MM.1S (cell line): ENCODE measurements at regions not wholly inside any gene's neighbourhood (a gene's known extent, or its start where the extent isn't known, plus 50 kb on each side); places are given as distances from the start of the nearest gene placed in this dataset.

Experiments
- DNase-seq: peaks from one replicate; pipeline ENCODE4 v3.0.0-alpha.2; 2015
- H2AFZ ChIP-seq: fragments of 300-600 bp; sonication (generic); 2 replicates; pipeline ENCODE4 v1.6.0; 2016; ENCODE audit warnings: antibody characterized with exemption, low read length
- H3F3A ChIP-seq: fragments of 300-600 bp; sonication (generic); 2 replicates; pipeline ENCODE4 v1.6.1; 2016; ENCODE audit warnings: mild to moderate bottlenecking, antibody characterized with exemption, low read length, moderate library complexity, mixed read lengths; ENCODE audit not compliant: insufficient read depth
- H3K27ac ChIP-seq: fragments of 300-600 bp; sonication (generic); 2 replicates; pipeline ENCODE4 v1.5.1; 2016; ENCODE audit warnings: mild to moderate bottlenecking, low read length
- H3K27me3 ChIP-seq: fragments of 300-600 bp; sonication (generic); replicated peaks from 2 replicates; pipeline ENCODE4 v1.6.0; 2016; ENCODE audit warnings: low read length; ENCODE audit not compliant: insufficient read depth
- H3K36me3 ChIP-seq: fragments of 300-600 bp; sonication (generic); replicated peaks from 2 replicates; pipeline ENCODE4 v1.6.1; 2016; ENCODE audit warnings: mild to moderate bottlenecking, low read length, mixed read lengths; ENCODE audit not compliant: insufficient read depth
- H3K4me1 ChIP-seq: fragments of 300-600 bp; sonication (generic); 2 replicates; pipeline ENCODE4 v1.6.1; 2016; ENCODE audit warnings: low read length, mixed read lengths
- H3K4me2 ChIP-seq: fragments of 300-600 bp; sonication (generic); 2 replicates; pipeline ENCODE4 v1.6.0; 2016; ENCODE audit warnings: low read depth, low read length
- H3K4me3 ChIP-seq: fragments of 300-600 bp; sonication (generic); 2 replicates; pipeline ENCODE4 v1.5.1; 2016; ENCODE audit warnings: low read length, mixed read lengths
- H3K79me2 ChIP-seq: fragments of 300-600 bp; sonication (generic); 2 replicates; pipeline ENCODE4 v1.6.1; 2016; ENCODE audit warnings: mixed run types, low read length, mixed read lengths
- H3K9ac ChIP-seq: fragments of 300-600 bp; sonication (generic); 2 replicates; pipeline ENCODE4 v1.6.1; 2016; ENCODE audit warnings: low read length, mixed read lengths
- H3K9me2 ChIP-seq: fragments of 300-600 bp; sonication (generic); replicated peaks from 2 replicates; pipeline ENCODE4 v1.6.1; 2016; ENCODE audit warnings: mild to moderate bottlenecking, low read length, mixed read lengths; ENCODE audit not compliant: insufficient read depth
- H3K9me3 ChIP-seq: fragments of 300-600 bp; sonication (generic); replicated peaks from 2 replicates; pipeline ENCODE4 v1.6.1; 2016; ENCODE audit warnings: mild to moderate bottlenecking, low read length, mixed read lengths; ENCODE audit not compliant: insufficient read depth
- H4K20me1 ChIP-seq: fragments of 300-600 bp; sonication (generic); 2 replicates; pipeline ENCODE4 v1.6.1; 2016; ENCODE audit warnings: mild to moderate bottlenecking, low read length, moderate library complexity, mixed read lengths; ENCODE audit not compliant: insufficient read depth
- CTCF ChIP-seq: fragments of 300-600 bp; sonication (generic); IDR thresholded peaks from 2 replicates; pipeline ENCODE4 v1.5.1; 2016; ENCODE audit warnings: antibody characterized with exemption, low read length, mixed read lengths
- EZH2 ChIP-seq: fragments of 300-600 bp; sonication (generic); optimal IDR thresholded peaks from 2 replicates; pipeline ENCODE3; 2017; ENCODE audit warnings: low read depth, mild to moderate bottlenecking, antibody characterized with exemption, low read length, mixed read lengths
- EZH2phosphoT487 ChIP-seq: fragments of 300-600 bp; sonication (generic); IDR thresholded peaks from 2 replicates; pipeline ENCODE4 v1.6.1; 2018; ENCODE audit warnings: antibody characterized with exemption, low read length

GRCh38 chr2:224102991-224103390 lies 63.9 kb upstream of the SERPINE2 start:
- TF ChIP-seq EZH2phosphoT487 (no peak), CTCF (no peak), EZH2 (no peak)
- no peak for DNase-seq
- H3K27ac ChIP-seq: no peak overlapping the region

GRCh38 chr2:224101820-224102630 lies 62.9 kb upstream of the SERPINE2 start:
- Histone ChIP-seq H3K4me2 (no peak overlapping the region), H3K4me3 (no peak overlapping the region), H3K9me3 (no peaks in the 10 kb centered on the region), H3F3A (no peaks in the 10 kb centered on the region), H3K27me3 (no peaks in the 10 kb centered on the region), H3K4me1 (no peaks in the 10 kb centered on the region), H3K9me2 (no peaks in the 10 kb centered on the region), H2AFZ (no peak overlapping the region), H3K9ac (no peak overlapping the region), H3K79me2 (no peaks in the 10 kb centered on the region), H4K20me1 (no peaks in the 10 kb centered on the region), H3K27ac (no peak overlapping the region), H3K36me3 (no peaks in the 10 kb centered on the region)
- DNase-seq: no peak
- TF ChIP-seq EZH2 (no peak), EZH2phosphoT487 (no peak), CTCF (no peak)

More at GRCh38 chr2:224102991-224103390, 63.9 kb upstream of the SERPINE2 start:
- H3K9me3 ChIP-seq: no peaks in the 10 kb centered on the region
- H3K4me2 ChIP-seq: no peak overlapping the region
- no peak overlapping the region for H3K9ac ChIP-seq
- H3F3A ChIP-seq: no peaks in the 10 kb centered on the region
- no peak overlapping the region for H3K4me3 ChIP-seq
- no peaks in the 10 kb centered on the region for H3K27me3 ChIP-seq
- H3K9me2 ChIP-seq: no peaks in the 10 kb centered on the region
- H3K36me3 ChIP-seq: no peaks in the 10 kb centered on the region
- no peaks in the 10 kb centered on the region for H3K79me2 ChIP-seq
- H4K20me1 ChIP-seq: no peaks in the 10 kb centered on the region
- no peaks in the 10 kb centered on the region for H3K4me1 ChIP-seq
- H2AFZ ChIP-seq: no peak overlapping the region

- Histone ChIP-seq H3K9ac (no peak overlapping the region), H3K4me2 (no peak overlapping the region), H3K4me1 (peaks cover 3% of the 10 kb centered on the region; the same call in 1 of the 2 replicates), H3K4me3 (no peak overlapping the region), H3K79me2 (no peaks in the 10 kb centered on the region), H2AFZ (no peak overlapping the region), H4K20me1 (no peaks in the 10 kb centered on the region), H3F3A (no peaks in the 10 kb centered on the region), H3K27ac (no peak overlapping the region), H3K9me3 (no peaks in the 10 kb centered on the region), H3K27me3 (no peaks in the 10 kb centered on the region), H3K9me2 (no peaks in the 10 kb centered on the region), H3K36me3 (no peaks in the 10 kb centered on the region)
- no peak for DNase-seq
- TF ChIP-seq EZH2phosphoT487 (no peak), EZH2 (no peak), CTCF (no peak)
Observed at GRCh38 chr2:224099861-224100643, 61.0 kb upstream of the SERPINE2 start.
